Mucosa of gallbladder (tissue), 1 donor: ENCODE measurements at regions not wholly inside any gene's neighbourhood (a gene's known extent, or its start where the extent isn't known, plus 50 kb on each side); places are given as distances from the start of the nearest gene placed in this dataset.
A peak's percentile ranks its signal among the peaks of the same experiment; 100 is the strongest.

ENCODE experiments used
- DNase-seq: peaks from one replicate; pipeline ENCODE4 v3.0.0-alpha.2; 2020; ENCODE audit warnings: low spot score
- donor health status: DM: no; HTN: no; CAD: no.

GRCh38 chr18:78056011-78056410 is 806.4 kb downstream of the GALR1 start:
- no peak for DNase-seq

GRCh38 chr18:78069784-78070664 is 820.4 kb downstream of the GALR1 start:
- peak; percentile 67 for DNase-seq

GRCh38 chr18:78071166-78071710 is 821.6 kb downstream of the GALR1 start:
- DNase-seq: no peak

GRCh38 chr18:78071776-78072175 is 822.1 kb downstream of the GALR1 start:
- DNase-seq: no peak

- no peak for DNase-seq
These were observed 822.7 kb downstream of the GALR1 start for GRCh38 chr18:78072375-78072774.

- DNase-seq: no peak
These were observed 823.6 kb downstream of the GALR1 start for GRCh38 chr18:78073275-78073674.

GRCh38 chr18:78074400-78075020 is 824.9 kb downstream of the GALR1 start:
- no peak for DNase-seq

- DNase-seq: no peak
These were observed 830.4 kb downstream of the GALR1 start for GRCh38 chr18:78080081-78080480.

GRCh38 chr18:78080761-78081160 is 831.1 kb downstream of the GALR1 start:
- DNase-seq: no peak

- DNase-seq: no peak
These were observed 833.2 kb downstream of the GALR1 start for GRCh38 chr18:78082816-78083215.

GRCh38 chr18:78085241-78086185 is 835.9 kb downstream of the GALR1 start:
- no peak for DNase-seq

- no peak for DNase-seq
These were observed 837.3 kb downstream of the GALR1 start for GRCh38 chr18:78086931-78087330.

GRCh38 chr18:78087338-78087737 is 837.7 kb downstream of the GALR1 start:
- no peak for DNase-seq

GRCh38 chr18:78090584-78090983 is 840.9 kb downstream of the GALR1 start:
- DNase-seq: no peak

GRCh38 chr18:78092901-78093300 is 843.3 kb downstream of the GALR1 start:
- no peak for DNase-seq

GRCh38 chr18:78099979-78100588 is 850.4 kb downstream of the GALR1 start:
- DNase-seq: no peak

GRCh38 chr18:78101091-78101490 is 851.4 kb downstream of the GALR1 start:
- DNase-seq: no peak

- DNase-seq: no peak
These were observed 852.5 kb downstream of the GALR1 start for GRCh38 chr18:78102135-78102534.

- no peak for DNase-seq
These were observed 856.0 kb downstream of the GALR1 start for GRCh38 chr18:78105611-78106010.

GRCh38 chr18:78106946-78107345 is 857.3 kb downstream of the GALR1 start:
- no peak for DNase-seq

- DNase-seq: no peak
These were observed 857.7 kb downstream of the GALR1 start for GRCh38 chr18:78107363-78107762.
